ENCODE measurements at regions not wholly inside any gene's neighbourhood (a gene's known extent, or its start where the extent isn't known, plus 50 kb on each side); places are given as distances from the start of the nearest gene placed in this dataset.
"Not testable (repeated sequence)": the region's sequence is repeated elsewhere in the genome, so short reads cannot be mapped to it uniquely, and the experiment has no call there.

DNA sequence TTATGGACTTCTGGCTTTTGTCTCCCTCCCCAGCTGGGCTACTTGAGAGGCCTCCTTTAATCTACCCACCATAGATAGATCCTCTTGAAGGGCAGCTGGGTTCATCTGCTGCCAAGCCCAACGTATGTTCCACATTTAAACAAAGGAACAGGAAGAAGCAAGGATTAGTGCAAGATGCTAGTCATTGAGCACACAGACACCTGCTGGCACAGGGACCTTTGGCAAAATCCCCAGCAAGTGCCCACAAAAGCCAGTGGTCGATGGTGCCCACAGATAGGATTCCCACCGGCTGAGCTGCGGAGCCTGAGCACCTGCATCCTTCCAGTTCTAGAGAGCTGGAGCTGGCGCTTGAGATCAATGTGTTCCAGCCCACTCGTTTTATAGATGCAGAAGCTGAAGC lies 57.7 kb upstream of the SHB start:
- Mint-ChIP-seq H3K4me1 (no peaks in the 10 kb centered on the region), H3K36me3 (ENCODE audit: low read depth) (no peaks in the 10 kb centered on the region), H3K9me3 (no peaks in the 10 kb centered on the region), H3K27me3 (peaks cover 10% of the 10 kb centered on the region), H3K27ac (no peak overlapping the region), H3K4me3 (no peak overlapping the region)
- intact Hi-C loops (cut with micrococcal nuclease) = no loop called here
- TF ChIP-seq, protein P1, sequence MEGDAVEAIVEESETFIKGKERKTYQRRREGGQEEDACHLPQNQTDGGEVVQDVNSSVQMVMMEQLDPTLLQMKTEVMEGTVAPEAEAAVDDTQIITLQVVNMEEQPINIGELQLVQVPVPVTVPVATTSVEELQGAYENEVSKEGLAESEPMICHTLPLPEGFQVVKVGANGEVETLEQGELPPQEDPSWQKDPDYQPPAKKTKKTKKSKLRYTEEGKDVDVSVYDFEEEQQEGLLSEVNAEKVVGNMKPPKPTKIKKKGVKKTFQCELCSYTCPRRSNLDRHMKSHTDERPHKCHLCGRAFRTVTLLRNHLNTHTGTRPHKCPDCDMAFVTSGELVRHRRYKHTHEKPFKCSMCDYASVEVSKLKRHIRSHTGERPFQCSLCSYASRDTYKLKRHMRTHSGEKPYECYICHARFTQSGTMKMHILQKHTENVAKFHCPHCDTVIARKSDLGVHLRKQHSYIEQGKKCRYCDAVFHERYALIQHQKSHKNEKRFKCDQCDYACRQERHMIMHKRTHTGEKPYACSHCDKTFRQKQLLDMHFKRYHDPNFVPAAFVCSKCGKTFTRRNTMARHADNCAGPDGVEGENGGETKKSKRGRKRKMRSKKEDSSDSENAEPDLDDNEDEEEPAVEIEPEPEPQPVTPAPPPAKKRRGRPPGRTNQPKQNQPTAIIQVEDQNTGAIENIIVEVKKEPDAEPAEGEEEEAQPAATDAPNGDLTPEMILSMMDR (IDR thresholded peaks at IDR 0.05) = no peak
- CTCF ChIA-PET = no interaction called here
- ATAC-seq (ENCODE audit: low read depth) (no peak), DNase-seq (no peak)
- POLR2A ChIA-PET = no interaction called here

DNA sequence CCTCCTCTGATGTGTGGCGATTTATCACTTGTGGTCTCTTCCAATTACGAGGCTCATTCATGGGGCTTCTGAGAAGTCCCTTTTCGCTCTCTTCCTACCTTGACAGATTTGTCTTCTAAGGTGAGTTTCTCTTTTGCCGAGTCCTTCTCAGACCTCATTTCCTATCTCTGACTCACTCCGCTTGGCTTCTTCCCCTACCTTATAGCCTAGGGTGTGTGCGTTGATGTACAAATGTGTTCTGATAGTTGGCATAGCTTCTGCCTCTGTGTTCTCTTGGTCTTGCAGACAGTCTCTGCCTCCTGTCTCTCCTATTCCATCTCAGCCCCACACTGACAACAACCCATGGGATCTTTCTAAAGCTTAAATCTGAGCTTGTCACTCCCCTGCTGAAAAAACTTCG lies 56.9 kb upstream of the SHB start:
- TF ChIP-seq, protein P1 (IDR thresholded peaks at IDR 0.05) = no peak
- no peaks in the 10 kb centered on the region for H3K4me1 Mint-ChIP-seq
- no peak for DNase-seq
- no peak overlapping the region for H3K27ac Mint-ChIP-seq
- intact Hi-C loops (cut with micrococcal nuclease) = no loop called here
- no peak for ATAC-seq (ENCODE audit: low read depth)
- ChIA-PET CTCF (no interaction called here), POLR2A (no interaction called here)
- H3K4me3 Mint-ChIP-seq = no peak overlapping the region
- H3K9me3 Mint-ChIP-seq = no peaks in the 10 kb centered on the region
- peaks cover 10% of the 10 kb centered on the region for H3K27me3 Mint-ChIP-seq
- no peaks in the 10 kb centered on the region for H3K36me3 Mint-ChIP-seq (ENCODE audit: low read depth)

DNA sequence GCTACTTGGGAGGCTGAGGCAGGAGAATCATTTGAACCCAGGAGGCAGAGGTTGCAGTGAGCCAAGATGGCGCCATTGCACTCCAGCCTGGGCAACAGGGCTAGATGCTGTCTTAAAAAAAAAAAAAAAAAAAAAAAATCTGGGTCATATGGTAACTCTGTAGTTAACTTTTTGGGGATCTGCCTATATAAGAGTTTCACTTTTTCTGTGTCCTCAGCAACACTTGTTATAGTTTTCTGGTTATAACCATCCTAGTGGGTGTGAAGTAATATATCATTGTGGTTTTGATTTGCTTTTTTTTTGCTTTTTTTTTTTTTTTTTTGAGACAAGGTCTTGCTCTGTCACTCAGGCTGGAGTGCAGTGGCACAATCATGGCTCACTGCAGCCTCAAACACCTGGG lies 54.3 kb upstream of the SHB start:
- H3K4me3 Mint-ChIP-seq; DNase-seq; H3K4me1 Mint-ChIP-seq; intact Hi-C loops (cut with micrococcal nuclease); CTCF ChIA-PET; H3K27ac Mint-ChIP-seq; POLR2A ChIA-PET; H3K36me3 Mint-ChIP-seq (ENCODE audit: low read depth); ATAC-seq (ENCODE audit: low read depth); H3K9me3 Mint-ChIP-seq: not testable (repeated sequence)
- peaks cover 12% of the 10 kb centered on the region for H3K27me3 Mint-ChIP-seq

DNA sequence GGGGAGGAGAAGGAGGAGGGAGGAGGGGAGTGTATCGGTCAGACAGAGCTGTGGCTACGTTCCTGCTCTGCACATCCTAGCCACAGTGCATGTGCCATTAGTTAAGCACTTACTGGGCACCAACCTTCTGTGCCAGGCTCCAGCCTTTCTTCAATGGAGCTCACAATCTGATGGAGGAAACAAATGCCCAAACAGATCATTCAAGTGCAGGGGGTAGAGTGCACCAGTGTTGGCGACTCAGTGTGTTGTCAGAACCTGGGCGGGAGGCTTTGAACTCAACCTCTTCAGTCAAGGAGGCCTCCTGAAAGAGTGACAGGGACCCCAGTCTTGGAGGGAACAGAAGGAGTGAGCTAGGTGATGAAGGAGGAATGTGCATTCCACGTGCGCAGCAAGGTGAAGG lies 51.9 kb upstream of the SHB start:
- ChIA-PET POLR2A (no interaction called here), CTCF (no interaction called here)
- Mint-ChIP-seq H3K27ac (no peak overlapping the region), H3K4me3 (no peak overlapping the region), H3K9me3 (no peaks in the 10 kb centered on the region), H3K27me3 (peaks cover 16% of the 10 kb centered on the region), H3K36me3 (ENCODE audit: low read depth) (no peaks in the 10 kb centered on the region), H3K4me1 (no peaks in the 10 kb centered on the region)
- ATAC-seq (ENCODE audit: low read depth) (no peak), DNase-seq (no peak)
- TF ChIP-seq, protein P1 (IDR thresholded peaks at IDR 0.05) = no peak
- intact Hi-C loops (cut with micrococcal nuclease) = no loop called here

DNA sequence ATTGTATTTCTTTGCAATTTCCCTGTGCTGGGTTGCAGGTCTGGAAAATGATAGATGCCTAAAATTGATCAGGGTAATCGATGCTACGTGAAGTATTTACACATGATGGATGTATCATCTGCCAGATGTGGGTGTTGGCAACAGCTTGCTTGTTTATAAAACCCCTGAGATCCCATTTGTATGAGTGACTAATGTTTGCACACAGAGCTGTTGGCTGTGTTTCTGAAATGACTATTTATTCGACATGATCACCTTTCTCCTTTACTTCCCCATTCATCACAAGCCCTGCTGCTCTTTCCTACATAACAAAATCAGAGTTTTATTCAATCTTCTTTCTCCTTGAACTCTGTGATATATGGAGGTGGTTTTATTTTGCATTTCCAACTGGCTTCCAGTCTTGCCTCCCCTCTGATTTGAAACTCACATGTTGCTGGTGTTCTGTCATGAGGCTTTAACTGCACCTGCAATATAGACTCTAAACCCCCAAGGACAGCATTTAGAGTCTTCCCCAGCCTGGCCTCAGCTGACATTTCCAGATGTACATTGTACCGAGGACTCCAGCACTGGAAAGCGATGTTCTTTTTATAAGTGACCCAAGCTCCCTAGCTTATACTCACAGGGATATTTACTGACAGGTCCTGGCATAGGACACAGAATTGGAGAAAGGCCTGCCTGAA lies 50.7 kb upstream of the SHB start:
- Mint-ChIP-seq H3K27ac (no peak overlapping the region), H3K36me3 (ENCODE audit: low read depth) (no peaks in the 10 kb centered on the region), H3K4me1 (no peaks in the 10 kb centered on the region), H3K27me3 (peaks cover 14% of the 10 kb centered on the region), H3K4me3 (no peak overlapping the region), H3K9me3 (no peaks in the 10 kb centered on the region)
- ChIA-PET POLR2A (no interaction called here), CTCF (no interaction called here)
- no peak for DNase-seq
- TF ChIP-seq, protein P1 (IDR thresholded peaks at IDR 0.05) = no peak
- no peak for ATAC-seq (ENCODE audit: low read depth)
- intact Hi-C loops (cut with micrococcal nuclease) = no loop called here

DNA sequence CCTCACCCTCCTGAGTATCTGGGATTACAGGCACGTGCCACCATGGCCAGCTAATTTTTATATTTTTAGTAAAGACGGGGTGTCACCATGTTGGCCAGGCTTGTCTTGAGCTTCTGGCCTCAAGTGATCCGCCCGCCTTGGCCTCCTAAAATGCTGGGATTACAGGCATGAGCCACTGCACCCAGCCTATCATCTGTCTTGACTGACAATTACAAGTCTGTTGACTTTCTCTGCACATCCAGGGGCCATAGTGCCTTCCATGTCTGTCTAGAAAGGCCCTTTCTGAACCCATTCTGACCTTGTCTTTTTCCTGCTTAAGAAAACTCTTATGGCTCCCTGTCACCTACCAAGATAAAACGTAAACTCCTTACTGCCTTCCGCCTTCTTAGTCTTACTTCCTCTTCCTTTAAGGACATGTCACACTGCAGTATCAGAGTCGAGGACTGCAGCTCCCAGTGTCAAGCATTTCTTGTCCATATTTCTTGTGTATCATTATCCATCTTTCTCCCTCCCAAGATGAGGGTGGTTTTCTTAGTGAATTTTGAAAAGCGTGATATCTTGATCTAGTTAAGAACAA lies 49.9 kb upstream of the SHB start:
- POLR2A ChIA-PET = no interaction called here
- H3K4me3 Mint-ChIP-seq = no peak overlapping the region
- H3K27ac Mint-ChIP-seq = no peak overlapping the region
- DNase-seq = no peak
- CTCF ChIA-PET = no interaction called here
- no peaks in the 10 kb centered on the region for H3K9me3 Mint-ChIP-seq
- TF ChIP-seq, protein P1 (IDR thresholded peaks at IDR 0.05) = no peak
- H3K27me3 Mint-ChIP-seq = peaks cover 11% of the 10 kb centered on the region
- intact Hi-C loops (cut with micrococcal nuclease) = no loop called here
- H3K4me1 Mint-ChIP-seq = no peaks in the 10 kb centered on the region
- H3K36me3 Mint-ChIP-seq (ENCODE audit: low read depth) = no peaks in the 10 kb centered on the region
- ATAC-seq (ENCODE audit: low read depth) = no peak
